Right atrium auricular region (tissue), 2 donors: ENCODE measurements at regions not wholly inside any gene's neighbourhood (a gene's known extent, or its start where the extent isn't known, plus 50 kb on each side); places are given as distances from the start of the nearest gene placed in this dataset.
"Not testable (repeated sequence)": the region's sequence is repeated elsewhere in the genome, so short reads cannot be mapped to it uniquely, and the experiment has no call there.

ENCODE experiments used
- DNase-seq: peaks from one replicate; pipeline ENCODE4 v3.0.0-alpha.2; 2019; ENCODE audit warnings: low spot score
- H3K27ac ChIP-seq, 2 donors: fragments of 200-600 bp; sonication (generic); 1 replicate in 1 of 2; 2 replicates in 1 of 2; pipeline ENCODE4 v1.5.1; 2016 to 2019
- H3K27me3 ChIP-seq, 2 donors: fragments of 200-600 bp; sonication (generic); one replicate each; pipeline versions ENCODE4 v1.5.1 to v1.6.0; 2017 to 2019
- H3K36me3 ChIP-seq: fragments of 200-600 bp; sonication (generic); one replicate; pipeline ENCODE4 v1.5.1; 2016
- H3K4me1 ChIP-seq, 2 donors: fragments of 200-600 bp; sonication (generic); one replicate each; pipeline versions ENCODE4 v1.5.1 to v1.6.0; 2017 to 2019
- H3K4me3 ChIP-seq, 2 donors: fragments of 200-600 bp; sonication (generic); 1 replicate in 1 of 2; 2 replicates in 1 of 2; pipeline ENCODE4 v1.5.1; 2017 to 2019; ENCODE audit warnings: mild to moderate bottlenecking in 1 of 2, moderate library complexity in 1 of 2
- H3K9me3 ChIP-seq, 2 donors: fragments of 200-600 bp; sonication (generic); one replicate each; pipeline ENCODE4 v1.5.1; 2019
- TF ChIP-seq, protein P1 (sequence below), 2 donors: fragments of 200-600 bp; sonication (generic); IDR thresholded peaks; one replicate each; pipeline ENCODE4 v1.5.1; 2019; ENCODE audit warnings: antibody characterized with exemption in 2 of 2

DNA sequence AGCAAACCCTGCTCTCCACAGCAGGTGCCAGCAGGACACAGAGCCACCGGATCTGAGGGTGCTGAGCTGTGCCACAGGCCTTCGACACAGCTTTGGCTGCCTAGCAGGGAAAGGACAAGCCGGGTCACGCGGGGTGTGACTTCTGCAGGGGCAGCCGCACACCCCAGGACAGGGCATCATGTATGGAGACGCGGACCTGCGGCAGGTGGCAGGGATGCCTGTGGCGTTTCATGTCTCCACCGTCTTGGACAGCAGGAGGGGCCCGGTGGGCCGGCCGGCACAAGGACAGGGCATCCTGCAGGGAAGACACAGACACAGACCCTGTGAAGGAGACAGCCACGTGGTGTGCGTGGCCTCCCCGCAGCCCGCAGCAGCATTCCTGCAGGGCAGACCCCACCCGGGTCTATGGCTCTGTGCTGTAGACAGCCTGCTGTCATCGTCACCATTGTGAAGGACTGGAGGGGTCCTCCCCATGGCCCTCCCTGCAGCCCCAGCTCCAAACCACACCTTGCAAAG lies 109.2 kb downstream of the PDGFA start:
- H3K27ac ChIP-seq, result no peak overlapping the region
- no peaks in the 10 kb centered on the region for H3K36me3 ChIP-seq
- no peaks in the 10 kb centered on the region for H3K9me3 ChIP-seq
- no peaks in the 10 kb centered on the region for H3K27me3 ChIP-seq
- H3K4me1 ChIP-seq, result no peaks in the 10 kb centered on the region
- TF ChIP-seq, protein P1, sequence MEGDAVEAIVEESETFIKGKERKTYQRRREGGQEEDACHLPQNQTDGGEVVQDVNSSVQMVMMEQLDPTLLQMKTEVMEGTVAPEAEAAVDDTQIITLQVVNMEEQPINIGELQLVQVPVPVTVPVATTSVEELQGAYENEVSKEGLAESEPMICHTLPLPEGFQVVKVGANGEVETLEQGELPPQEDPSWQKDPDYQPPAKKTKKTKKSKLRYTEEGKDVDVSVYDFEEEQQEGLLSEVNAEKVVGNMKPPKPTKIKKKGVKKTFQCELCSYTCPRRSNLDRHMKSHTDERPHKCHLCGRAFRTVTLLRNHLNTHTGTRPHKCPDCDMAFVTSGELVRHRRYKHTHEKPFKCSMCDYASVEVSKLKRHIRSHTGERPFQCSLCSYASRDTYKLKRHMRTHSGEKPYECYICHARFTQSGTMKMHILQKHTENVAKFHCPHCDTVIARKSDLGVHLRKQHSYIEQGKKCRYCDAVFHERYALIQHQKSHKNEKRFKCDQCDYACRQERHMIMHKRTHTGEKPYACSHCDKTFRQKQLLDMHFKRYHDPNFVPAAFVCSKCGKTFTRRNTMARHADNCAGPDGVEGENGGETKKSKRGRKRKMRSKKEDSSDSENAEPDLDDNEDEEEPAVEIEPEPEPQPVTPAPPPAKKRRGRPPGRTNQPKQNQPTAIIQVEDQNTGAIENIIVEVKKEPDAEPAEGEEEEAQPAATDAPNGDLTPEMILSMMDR (IDR thresholded peaks at IDR 0.05), result no peak
- no peak for DNase-seq
- no peak overlapping the region for H3K4me3 ChIP-seq

DNA sequence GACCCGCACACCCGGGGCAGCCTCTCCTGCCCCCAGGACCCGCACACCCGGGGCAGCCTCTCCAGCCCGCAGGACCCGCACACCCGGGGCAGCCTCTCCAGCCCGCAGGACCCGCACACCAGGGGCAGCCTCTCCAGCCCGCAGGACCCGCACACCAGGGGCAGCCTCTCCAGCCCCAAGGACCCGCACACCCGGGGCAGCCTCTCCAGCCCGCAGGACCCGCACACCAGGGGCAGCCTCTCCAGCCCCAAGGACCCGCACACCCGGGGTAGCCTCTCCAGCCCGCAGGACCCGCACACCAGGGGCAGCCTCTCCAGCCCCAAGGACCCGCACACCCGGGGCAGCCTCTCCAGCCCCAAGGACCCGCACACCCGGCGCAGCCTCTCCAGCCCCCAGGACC lies 108.5 kb downstream of the PDGFA start:
- not testable (repeated sequence) for H3K36me3 ChIP-seq, H3K9me3 ChIP-seq, H3K4me1 ChIP-seq, H3K27me3 ChIP-seq, H3K4me3 ChIP-seq, H3K27ac ChIP-seq, DNase-seq

DNA sequence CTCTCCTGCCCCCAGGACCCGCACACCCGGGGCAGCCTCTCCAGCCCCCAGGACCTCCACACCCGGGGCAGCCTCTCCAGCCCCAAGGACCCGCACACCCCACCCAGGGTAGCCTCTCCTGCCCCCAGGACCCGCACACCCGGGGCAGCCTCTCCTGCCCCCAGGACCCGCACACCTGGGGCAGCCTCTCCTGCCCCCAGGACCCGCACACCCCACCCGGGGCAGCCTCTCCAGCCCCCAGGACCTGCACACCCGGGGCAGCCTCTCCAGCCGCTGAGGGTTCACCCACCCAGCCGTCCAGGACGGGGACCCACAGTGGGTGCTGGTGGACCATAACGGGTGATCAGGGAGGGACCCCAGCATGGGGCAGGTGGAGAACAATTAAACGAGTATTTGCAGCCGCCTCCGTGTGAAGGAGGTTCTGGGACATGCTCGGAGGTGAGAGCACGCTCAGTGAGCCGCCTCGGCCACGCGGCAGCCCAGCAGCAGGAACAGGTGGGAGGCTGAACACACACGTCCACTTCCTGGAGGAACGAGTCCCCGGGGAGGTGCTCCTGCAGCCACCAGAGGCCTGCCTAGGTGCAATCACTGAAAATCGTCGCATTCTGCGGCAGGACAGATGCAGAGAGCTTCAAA lies 107.9 kb downstream of the PDGFA start:
- TF ChIP-seq, protein P1 (IDR thresholded peaks at IDR 0.05), result no peak
- Histone ChIP-seq H3K4me3 (no peak overlapping the region), H3K36me3 (no peaks in the 10 kb centered on the region), H3K4me1 (no peaks in the 10 kb centered on the region), H3K9me3 (no peaks in the 10 kb centered on the region), H3K27ac (no peak overlapping the region), H3K27me3 (no peaks in the 10 kb centered on the region)
- no peak for DNase-seq

DNA sequence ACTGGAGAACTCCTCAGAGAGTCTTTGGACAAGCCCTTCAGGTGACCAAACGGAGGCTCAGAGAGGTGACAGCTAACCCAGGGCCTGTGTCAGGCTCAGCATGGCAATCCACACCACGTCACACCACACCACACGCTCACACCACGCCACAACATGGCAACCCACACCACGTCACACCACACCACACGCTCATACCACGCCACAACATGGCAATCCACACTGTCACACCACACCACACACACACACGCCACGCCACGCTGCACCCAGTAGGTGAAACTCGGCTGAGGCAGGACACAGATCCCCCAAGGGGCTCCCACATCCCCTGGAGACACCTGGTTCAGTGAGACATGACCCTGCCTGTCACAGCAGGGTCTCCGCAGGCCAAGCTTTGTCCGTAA lies 107.3 kb downstream of the PDGFA start:
- Histone ChIP-seq H3K27ac (no peak overlapping the region), H3K27me3 (no peaks in the 10 kb centered on the region), H3K9me3 (peaks cover 2 to 4% of the 10 kb centered on the region in 2 donors), H3K36me3 (no peaks in the 10 kb centered on the region), H3K4me1 (no peaks in the 10 kb centered on the region), H3K4me3 (no peak overlapping the region)
- TF ChIP-seq, protein P1 (IDR thresholded peaks at IDR 0.05), result no peak
- no peak for DNase-seq

DNA sequence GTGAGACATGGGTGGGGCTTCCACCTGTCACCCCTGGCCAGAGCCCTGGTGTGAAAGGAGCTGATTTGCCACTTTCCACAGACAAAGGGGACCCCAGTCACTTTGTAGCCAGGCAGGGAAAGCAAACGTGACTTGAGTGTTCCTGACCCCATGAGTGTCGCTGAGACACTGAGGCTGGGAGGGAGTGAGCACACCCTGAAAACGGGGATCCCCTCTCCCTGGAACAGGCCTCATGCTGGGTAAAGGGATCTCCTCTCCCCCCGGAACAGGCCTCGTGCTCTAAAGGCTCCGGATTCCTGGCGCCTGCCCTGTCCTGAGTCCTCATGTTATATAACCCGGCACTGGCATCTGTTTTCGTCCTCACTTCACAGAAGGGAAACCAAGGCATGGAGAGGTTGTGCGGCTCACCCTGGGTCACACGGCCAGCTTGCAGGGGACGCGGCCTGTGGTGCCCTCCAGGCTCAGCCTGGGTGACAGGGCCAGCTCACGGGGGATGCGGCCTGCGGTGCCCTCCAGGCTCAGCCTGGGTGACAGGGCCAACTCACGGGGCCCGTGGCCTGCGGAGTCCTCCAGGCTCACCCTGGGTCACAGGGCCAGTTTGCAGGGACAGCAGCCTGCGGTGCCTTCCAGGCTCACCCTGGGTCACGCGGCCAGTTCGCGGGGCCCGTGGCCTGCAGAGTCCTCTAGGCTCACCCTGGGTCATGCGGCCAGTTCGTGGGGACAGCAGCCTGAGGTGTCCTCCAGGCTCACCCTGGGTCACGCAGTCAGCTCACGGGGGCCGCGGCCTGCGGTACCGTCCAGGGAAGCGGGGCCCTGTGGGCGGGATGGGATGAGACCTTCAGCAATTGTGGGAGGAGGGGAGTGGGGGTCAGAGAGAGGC lies 104.7 kb downstream of the PDGFA start:
- no peak overlapping the region for H3K4me3 ChIP-seq
- TF ChIP-seq, protein P1 (IDR thresholded peaks at IDR 0.05), result no peak
- H3K4me1 ChIP-seq, result no peaks in the 10 kb centered on the region
- DNase-seq, result no peak
- no peaks in the 10 kb centered on the region for H3K27me3 ChIP-seq
- no peak overlapping the region for H3K27ac ChIP-seq
- H3K9me3 ChIP-seq, result peaks cover 11 to 20% of the 10 kb centered on the region in 2 donors
- H3K36me3 ChIP-seq, result no peaks in the 10 kb centered on the region
